Prostate gland (tissue), 2 donors: ENCODE measurements at regions not wholly inside any gene's neighbourhood (a gene's known extent, or its start where the extent isn't known, plus 50 kb on each side); places are given as distances from the start of the nearest gene placed in this dataset.

Source experiments
- CTCF ChIP-seq, 4 experiments: fragments of 200-600 bp in 2 of 4; fragments of 450-650 bp in 2 of 4; sonication (generic) in 2 of 4; IDR thresholded peaks; 1 replicate in 3 of 4; 2 replicates in 1 of 4; pipeline ENCODE4 v1.5.1; 2016 to 2019; ENCODE audit warnings: antibody characterized with exemption in 4 of 4, mild to moderate bottlenecking in 2 of 4, moderate library complexity in 2 of 4
- POLR2A ChIP-seq: fragments of 450-650 bp; IDR thresholded peaks from one replicate; pipeline ENCODE4 v1.6.1; 2016; ENCODE audit warnings: antibody characterized with exemption, mild to moderate bottlenecking
- POLR2AphosphoS5 ChIP-seq: sonication (generic); formaldehyde crosslinking; IDR thresholded peaks from one replicate; pipeline ENCODE4 v1.6.1; 2017; ENCODE audit warnings: antibody characterized with exemption

DNA sequence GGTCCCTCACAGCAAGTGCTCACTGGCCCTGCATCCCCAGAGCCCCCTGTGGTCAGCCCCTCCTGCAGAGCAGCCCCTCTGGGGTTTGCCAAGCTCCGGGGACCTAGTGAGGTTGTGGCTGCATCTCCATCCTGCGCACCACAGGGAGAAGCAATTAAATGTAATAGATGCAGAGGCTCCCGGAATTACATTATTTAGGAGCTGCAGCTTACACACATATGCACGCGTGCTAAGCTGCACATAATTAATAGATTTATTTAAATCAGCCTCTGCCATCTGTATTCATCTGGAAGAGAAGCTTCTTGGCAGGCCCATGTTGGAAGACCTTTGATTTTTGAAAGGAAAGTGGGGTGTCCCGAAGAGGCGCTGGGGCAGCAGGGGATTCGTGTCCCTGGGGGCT is 1271.5 kb downstream of the BRD1 start:
- TF ChIP-seq CTCF (IDR thresholded peaks at IDR 0.05) (no peak), POLR2AphosphoS5 (no peak), POLR2A (no peak)
